Esophagus squamous epithelium (tissue), 5 donors: ENCODE measurements at regions not wholly inside any gene's neighbourhood (a gene's known extent, or its start where the extent isn't known, plus 50 kb on each side); places are given as distances from the start of the nearest gene placed in this dataset.
"Not testable (repeated sequence)": the region's sequence is repeated elsewhere in the genome, so short reads cannot be mapped to it uniquely, and the experiment has no call there.

Source experiments
- DNase-seq: peaks from one replicate; lab custom pipeline; 2025; lab: John Stamatoyannopoulos, UW
- H3K27ac ChIP-seq, 4 donors: fragments of 200-600 bp; sonication (generic); one replicate each; pipeline ENCODE4 v1.5.1; 2016 to 2019; ENCODE audit warnings: mild to moderate bottlenecking in 1 of 4
- H3K27me3 ChIP-seq, 4 donors: fragments of 200-600 bp; sonication (generic); 1 replicate in 3 of 4; 2 replicates in 1 of 4; pipeline versions ENCODE4 v1.5.1 to v1.6.0; 2017 to 2021; ENCODE audit warnings: antibody characterized with exemption in 1 of 4
- H3K36me3 ChIP-seq, 3 donors: fragments of 200-600 bp; sonication (generic); one replicate each; pipeline ENCODE4 v1.5.1; 2016 to 2019
- H3K4me1 ChIP-seq, 3 donors: fragments of 200-600 bp; sonication (generic); one replicate each; pipeline ENCODE4 v1.5.1; 2017 to 2019
- H3K4me3 ChIP-seq, 4 donors: fragments of 200-600 bp; sonication (generic); 1 replicate in 3 of 4; 2 replicates in 1 of 4; pipeline ENCODE4 v1.5.1; 2016 to 2019; ENCODE audit warnings: mild to moderate bottlenecking in 2 of 4, moderate library complexity in 1 of 4
- H3K9me3 ChIP-seq, 3 donors: fragments of 200-600 bp; sonication (generic); one replicate each; pipeline ENCODE4 v1.5.1; 2016 to 2019
- CTCF ChIP-seq, 6 experiments: fragments of 450-650 bp in 4 of 6; fragments of 200-600 bp in 2 of 6; sonication (generic) in 2 of 6; IDR thresholded peaks; one replicate each; pipeline ENCODE4 v1.5.1; 2016 to 2019; ENCODE audit warnings: antibody characterized with exemption in 6 of 6, mild to moderate bottlenecking in 4 of 6, moderate library complexity in 4 of 6
- POLR2A ChIP-seq, 4 donors: fragments of 450-650 bp; IDR thresholded peaks; one replicate each; pipeline ENCODE4 v1.6.1; 2017; ENCODE audit warnings: antibody characterized with exemption in 4 of 4, mild to moderate bottlenecking in 4 of 4, moderate library complexity in 3 of 4
- WGBS, 2 donors: methylation state at CpG; one replicate each; pipeline ENCODE4 v1.1.5; 2018; 5-methylcytosine and 5-hydroxymethylcytosine counted together
- intact Hi-C: fragments of 100-400 bp; cut with DNase I; formaldehyde crosslinking; loops from one replicate; pipeline ENCODE4 v1.15.0; 2022
- donor health status: DM: yes; HTN: yes; CAD: no.

GRCh38 chr3:20563985-20564384 lies 378.0 kb upstream of the SGO1 start:
- DNase-seq, result no peak

GRCh38 chr3:20563251-20563650 lies 377.2 kb upstream of the SGO1 start:
- Histone ChIP-seq H3K9me3 (no peaks in the 10 kb centered on the region), H3K4me1 (no peaks in the 10 kb centered on the region), H3K27me3 (no peaks in the 10 kb centered on the region), H3K36me3 (no peaks in the 10 kb centered on the region), H3K27ac (no peak overlapping the region), H3K4me3 (no peak overlapping the region)
- no peak for DNase-seq
- whole genome bisulfite sequencing, 2 donors, result 51 to 64% methylated on average over 4 of the region's 4 CpGs
- intact Hi-C loops, result no loop called here
- TF ChIP-seq CTCF (IDR thresholded peaks at IDR 0.05) (no peak), POLR2A (IDR thresholded peaks at IDR 0.05) (no peak)

More at GRCh38 chr3:20563985-20564384, 378.0 kb upstream of the SGO1 start:
- Histone ChIP-seq H3K4me3 (no peak overlapping the region), H3K9me3 (no peaks in the 10 kb centered on the region), H3K4me1 (no peaks in the 10 kb centered on the region), H3K36me3 (no peaks in the 10 kb centered on the region), H3K27me3 (no peaks in the 10 kb centered on the region), H3K27ac (no peak overlapping the region)
- TF ChIP-seq POLR2A (IDR thresholded peaks at IDR 0.05), result no peak
- TF ChIP-seq CTCF (IDR thresholded peaks at IDR 0.05), result no peak
- 86 to 92% methylated on average over 2 of the region's 2 CpGs for WGBS, 2 donors
- intact Hi-C loops, result no loop called here

DNA sequence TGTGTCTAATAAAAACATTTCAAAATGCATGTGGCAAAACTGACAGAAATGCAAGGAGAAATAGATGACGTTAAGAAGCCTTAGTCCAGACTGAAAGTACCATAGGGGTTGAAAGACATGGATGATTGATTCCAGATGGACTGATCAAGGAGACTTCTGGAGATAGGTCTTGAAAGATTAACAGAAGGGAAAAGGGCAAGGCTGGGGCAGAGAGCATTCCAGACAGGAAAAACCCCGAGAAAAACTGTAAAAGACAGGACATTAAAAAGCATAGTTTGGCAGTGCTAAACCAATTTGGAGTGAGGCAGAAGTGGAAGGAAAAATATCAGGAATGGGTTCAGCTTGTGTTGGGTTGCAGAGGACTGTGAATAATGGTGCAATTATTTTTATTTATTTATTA lies 375.2 kb upstream of the SGO1 start:
- Histone ChIP-seq H3K4me1 (no peaks in the 10 kb centered on the region), H3K27me3 (no peaks in the 10 kb centered on the region), H3K9me3 (no peaks in the 10 kb centered on the region), H3K27ac (no peak overlapping the region), H3K36me3 (no peaks in the 10 kb centered on the region), H3K4me3 (no peak overlapping the region)
- WGBS, 2 donors, result 16 to 32% methylated on average over 2 of the region's 2 CpGs
- intact Hi-C loops, result no loop called here
- no peak for DNase-seq
- TF ChIP-seq CTCF (IDR thresholded peaks at IDR 0.05), result no peak
- no peak for TF ChIP-seq POLR2A (IDR thresholded peaks at IDR 0.05)

GRCh38 chr3:20560446-20560845 lies 374.4 kb upstream of the SGO1 start:
- H3K27me3 ChIP-seq, H3K27ac ChIP-seq, H3K9me3 ChIP-seq, H3K4me3 ChIP-seq, intact Hi-C loops, H3K36me3 ChIP-seq, H3K4me1 ChIP-seq, DNase-seq: not testable (repeated sequence)
- WGBS, 2 donors, result 60% methylated on average over 1 of the region's 5 CpGs

GRCh38 chr3:20558161-20558560 lies 372.2 kb upstream of the SGO1 start:
- 67 to 69% methylated on average over 2 of the region's 2 CpGs for WGBS, 2 donors
- no peak for DNase-seq
- intact Hi-C loops, result no loop called here
- Histone ChIP-seq H3K4me1 (no peaks in the 10 kb centered on the region), H3K9me3 (no peaks in the 10 kb centered on the region), H3K36me3 (no peaks in the 10 kb centered on the region), H3K4me3 (no peak overlapping the region), H3K27me3 (no peaks in the 10 kb centered on the region), H3K27ac (no peak overlapping the region)
- TF ChIP-seq CTCF (IDR thresholded peaks at IDR 0.05) (no peak), POLR2A (IDR thresholded peaks at IDR 0.05) (no peak)

- intact Hi-C loops, result no loop called here
- Histone ChIP-seq H3K36me3 (no peaks in the 10 kb centered on the region), H3K4me1 (no peaks in the 10 kb centered on the region), H3K4me3 (no peak overlapping the region), H3K9me3 (peaks cover 0 to 11% (median 0%) of the 10 kb centered on the region in 3 donors), H3K27me3 (no peaks in the 10 kb centered on the region), H3K27ac (no peak overlapping the region)
- 82 to 86% methylated on average over 4 of the region's 4 CpGs for WGBS, 2 donors
- TF ChIP-seq CTCF (IDR thresholded peaks at IDR 0.05) (no peak), POLR2A (IDR thresholded peaks at IDR 0.05) (no peak)
- DNase-seq, result no peak
Observed at GRCh38 chr3:20556661-20557060, 370.7 kb upstream of the SGO1 start.
